Keratinocyte (primary cell): ENCODE measurements at regions not wholly inside any gene's neighbourhood (a gene's known extent, or its start where the extent isn't known, plus 50 kb on each side); places are given as distances from the start of the nearest gene placed in this dataset.

Source experiments
- DNase-seq: peaks from one replicate; pipeline ENCODE4 v3.0.0-alpha.2; 2011; ENCODE audit warnings: low read depth, missing footprints, low spot score
- FAIRE-seq: peaks from 2 replicates; lab custom pipeline; 2011; peaks lifted over from hg19 to GRCh38; lab: Jason Lieb, UNC
- H2AFZ ChIP-seq: 2 replicates; pipeline ENCODE4 v1.6.0; 2012; ENCODE audit warnings: low read length, control low read depth, inconsistent platforms; ENCODE audit not compliant: control insufficient read depth
- H3K27ac ChIP-seq: 2 replicates; pipeline ENCODE4 v1.5.1; 2011; ENCODE audit warnings: low read length; ENCODE audit not compliant: control insufficient read depth, insufficient read depth
- H3K27me3 ChIP-seq: 3 replicates; pipeline ENCODE4 v1.6.0; 2011; ENCODE audit warnings: low read length; ENCODE audit not compliant: control insufficient read depth, insufficient read depth; ENCODE audit errors: extremely low read depth
- H3K36me3 ChIP-seq, 2 experiments: 2 replicates in 1 of 2; 3 replicates in 1 of 2; pipeline ENCODE4 v1.5.1; 2011; ENCODE audit warnings: low read length in 2 of 2, mild to moderate bottlenecking in 1 of 2; ENCODE audit not compliant: control insufficient read depth in 2 of 2, insufficient read depth in 2 of 2; ENCODE audit errors: extremely low read depth in 1 of 2
- H3K4me1 ChIP-seq: 3 replicates; pipeline ENCODE4 v1.5.1; 2011; ENCODE audit warnings: low read length; ENCODE audit not compliant: control insufficient read depth, insufficient read depth; ENCODE audit errors: extremely low read depth
- H3K4me2 ChIP-seq: 3 replicates; pipeline ENCODE4 v1.6.0; 2011; ENCODE audit warnings: low read depth, low read length; ENCODE audit not compliant: control insufficient read depth, insufficient read depth; ENCODE audit errors: extremely low read depth
- H3K4me3 ChIP-seq, 3 experiments: fragments of 200-600 bp in 1 of 3; sonication (generic) in 1 of 3; 2 replicates in 2 of 3; 3 replicates in 1 of 3; pipeline ENCODE4 v1.5.1; 2011 to 2016; ENCODE audit warnings: low read length in 3 of 3, mild to moderate bottlenecking in 3 of 3, control low read depth in 2 of 3, inconsistent platforms in 1 of 3, low read depth in 1 of 3, mixed read lengths in 1 of 3, mixed run types in 1 of 3, moderate library complexity in 1 of 3; ENCODE audit not compliant: control insufficient read depth in 2 of 3, insufficient read depth in 2 of 3; ENCODE audit errors: extremely low read depth in 1 of 3
- H3K79me2 ChIP-seq: 2 replicates; pipeline ENCODE4 v1.6.0; 2012; ENCODE audit warnings: low read length; ENCODE audit not compliant: control insufficient read depth, insufficient read depth
- H3K9ac ChIP-seq: 3 replicates; pipeline ENCODE4 v1.6.0; 2011; ENCODE audit warnings: low read length; ENCODE audit not compliant: control insufficient read depth, insufficient read depth; ENCODE audit errors: extremely low read depth
- H3K9me1 ChIP-seq: 3 replicates; pipeline ENCODE4 v1.6.0; 2011; ENCODE audit warnings: low read length; ENCODE audit not compliant: control insufficient read depth, insufficient read depth; ENCODE audit errors: extremely low read depth
- H3K9me3 ChIP-seq: 2 replicates; pipeline ENCODE4 v1.5.1; 2012; ENCODE audit warnings: low read depth, low read length; ENCODE audit not compliant: control insufficient read depth
- H4K20me1 ChIP-seq: 3 replicates; pipeline ENCODE4 v1.6.0; 2011; ENCODE audit warnings: low read length; ENCODE audit not compliant: control insufficient read depth, insufficient read depth; ENCODE audit errors: extremely low read depth
- EZH2 ChIP-seq: IDR thresholded peaks from one replicate; pipeline ENCODE4 v1.6.1; 2012; ENCODE audit warnings: inconsistent platforms, mild to moderate bottlenecking, low read length, moderate library complexity
- dilution Hi-C: fragments of 300-500 bp; cut with MboI; formaldehyde crosslinking; loops from one replicate; pipeline ENCODE4 v1.7.0; 2020; ENCODE audit warnings: low sequenced_read_pairs; ENCODE audit not compliant: extremely low pct_ligation_motif_present
- TF ChIP-seq, protein P1 (sequence below), 3 experiments: IDR thresholded peaks in 1 of 3; conservative IDR thresholded peaks in 1 of 3; optimal IDR thresholded peaks in 1 of 3; 2 replicates in 2 of 3; 3 replicates in 1 of 3; pipeline versions ENCODE3 to v1.5.1; 2011; ENCODE audit warnings: low read length in 3 of 3, mild to moderate bottlenecking in 3 of 3, moderate library complexity in 2 of 3, control low read depth in 1 of 3, inconsistent platforms in 1 of 3; ENCODE audit not compliant: insufficient read depth in 2 of 3; ENCODE audit errors: extremely low read depth in 1 of 3

DNA sequence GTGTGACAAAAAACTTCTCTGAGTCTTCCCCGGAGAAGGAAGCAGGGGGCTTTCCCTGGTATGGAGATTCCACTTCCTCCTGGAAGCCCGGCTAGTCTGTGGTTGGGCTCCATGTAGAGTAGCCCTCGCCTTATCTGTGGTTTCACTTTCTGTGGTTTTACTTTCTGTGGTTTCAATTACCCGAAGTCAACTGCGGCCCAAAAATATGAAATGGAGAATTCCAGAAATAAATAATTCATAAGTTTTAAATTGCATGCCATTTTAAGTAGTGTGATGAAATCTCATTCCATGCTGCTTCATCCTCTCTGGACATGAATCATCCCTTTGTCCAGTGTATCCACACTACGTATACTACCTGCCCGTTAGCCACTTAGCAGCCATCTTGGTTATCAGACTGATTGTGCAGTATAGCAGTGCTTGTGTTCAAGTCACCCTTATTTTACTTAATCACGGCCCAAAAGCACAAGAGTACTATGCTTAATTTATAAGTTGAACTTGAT, 275.0 kb upstream of the SESN3 start:
- DNase-seq (no peak), FAIRE-seq (no peak)
- Histone ChIP-seq H3K9me1 (no peaks in the 10 kb centered on the region), H3K9ac (no peak overlapping the region), H3K79me2 (no peaks in the 10 kb centered on the region), H4K20me1 (no peaks in the 10 kb centered on the region), H3K27me3 (no peaks in the 10 kb centered on the region), H2AFZ (no peak overlapping the region), H3K4me2 (no peak overlapping the region), H3K4me1 (peaks cover 11% of the 10 kb centered on the region), H3K27ac (no peak overlapping the region), H3K36me3 (no peaks in the 10 kb centered on the region), H3K4me3 (no peak overlapping the region), H3K9me3 (no peaks in the 10 kb centered on the region)
- no peak for TF ChIP-seq EZH2
- TF ChIP-seq, protein P1, sequence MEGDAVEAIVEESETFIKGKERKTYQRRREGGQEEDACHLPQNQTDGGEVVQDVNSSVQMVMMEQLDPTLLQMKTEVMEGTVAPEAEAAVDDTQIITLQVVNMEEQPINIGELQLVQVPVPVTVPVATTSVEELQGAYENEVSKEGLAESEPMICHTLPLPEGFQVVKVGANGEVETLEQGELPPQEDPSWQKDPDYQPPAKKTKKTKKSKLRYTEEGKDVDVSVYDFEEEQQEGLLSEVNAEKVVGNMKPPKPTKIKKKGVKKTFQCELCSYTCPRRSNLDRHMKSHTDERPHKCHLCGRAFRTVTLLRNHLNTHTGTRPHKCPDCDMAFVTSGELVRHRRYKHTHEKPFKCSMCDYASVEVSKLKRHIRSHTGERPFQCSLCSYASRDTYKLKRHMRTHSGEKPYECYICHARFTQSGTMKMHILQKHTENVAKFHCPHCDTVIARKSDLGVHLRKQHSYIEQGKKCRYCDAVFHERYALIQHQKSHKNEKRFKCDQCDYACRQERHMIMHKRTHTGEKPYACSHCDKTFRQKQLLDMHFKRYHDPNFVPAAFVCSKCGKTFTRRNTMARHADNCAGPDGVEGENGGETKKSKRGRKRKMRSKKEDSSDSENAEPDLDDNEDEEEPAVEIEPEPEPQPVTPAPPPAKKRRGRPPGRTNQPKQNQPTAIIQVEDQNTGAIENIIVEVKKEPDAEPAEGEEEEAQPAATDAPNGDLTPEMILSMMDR (optimal IDR thresholded peaks at IDR 0.05 in 1 of 3, IDR thresholded peaks at IDR 0.05 in 1 of 3, conservative IDR thresholded peaks at IDR 0.05 in 1 of 3; ENCODE audit: extremely low read depth in 1 of 3, insufficient read depth in 2 of 3, low read length in 3 of 3), result no peak
- dilution Hi-C loops, result no loop called here

DNA sequence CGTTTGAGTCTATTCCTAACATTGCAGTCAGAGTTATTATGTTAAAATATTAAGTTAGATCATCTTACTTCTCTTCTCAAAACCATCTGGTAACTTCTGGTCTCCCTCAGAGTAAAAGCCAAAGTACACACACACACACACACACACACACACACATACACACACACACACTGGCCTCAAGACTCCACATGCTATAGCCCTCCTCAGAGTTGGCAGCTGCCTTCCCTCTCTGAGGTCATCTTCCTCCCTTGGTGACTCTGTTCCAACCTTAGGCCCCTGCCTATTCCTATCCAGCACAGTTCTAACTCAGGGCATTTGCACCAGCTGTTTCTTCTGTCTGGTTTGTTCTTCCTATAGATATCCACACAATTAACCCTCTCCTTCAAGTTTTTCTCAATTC, 272.0 kb upstream of the SESN3 start:
- H3K4me3 ChIP-seq, result no peak overlapping the region
- FAIRE-seq, result no peak
- TF ChIP-seq, protein P1 (optimal IDR thresholded peaks at IDR 0.05 in 1 of 3, IDR thresholded peaks at IDR 0.05 in 1 of 3, conservative IDR thresholded peaks at IDR 0.05 in 1 of 3; ENCODE audit: extremely low read depth in 1 of 3, insufficient read depth in 2 of 3, low read length in 3 of 3), result no peak
- TF ChIP-seq EZH2, result no peak
- H3K4me2 ChIP-seq, result no peak overlapping the region
- H4K20me1 ChIP-seq, result no peaks in the 10 kb centered on the region
- peaks cover 33% of the 10 kb centered on the region for H3K4me1 ChIP-seq
- H3K9ac ChIP-seq, result no peak overlapping the region
- no peak overlapping the region for H3K27ac ChIP-seq
- no peaks in the 10 kb centered on the region for H3K9me3 ChIP-seq
- no peak overlapping the region for H2AFZ ChIP-seq
- no peaks in the 10 kb centered on the region for H3K9me1 ChIP-seq
- DNase-seq, result no peak
- no peaks in the 10 kb centered on the region for H3K27me3 ChIP-seq
- H3K79me2 ChIP-seq, result no peaks in the 10 kb centered on the region
- dilution Hi-C loops, result no loop called here
- no peaks in the 10 kb centered on the region for H3K36me3 ChIP-seq
